Parathyroid adenoma (tissue), 2 donors: ENCODE measurements at regions not wholly inside any gene's neighbourhood (a gene's known extent, or its start where the extent isn't known, plus 50 kb on each side); places are given as distances from the start of the nearest gene placed in this dataset.

Experiments used
- H2AFZ ChIP-seq: fragments of 300-600 bp; sonication (generic); one replicate; pipeline ENCODE4 v1.7.0; 2017; ENCODE audit warnings: antibody characterized with exemption, mild to moderate bottlenecking
- H3K27ac ChIP-seq: fragments of 300-600 bp; sonication (generic); one replicate; pipeline ENCODE4 v1.7.0; 2017
- H3K27me3 ChIP-seq: fragments of 300-600 bp; sonication (generic); one replicate; pipeline ENCODE4 v1.7.0; 2017; ENCODE audit warnings: low read length; ENCODE audit not compliant: control insufficient read depth, insufficient read depth
- H3K36me3 ChIP-seq: fragments of 300-600 bp; sonication (generic); one replicate; pipeline ENCODE4 v1.7.0; 2017; ENCODE audit warnings: low read length; ENCODE audit not compliant: control insufficient read depth, insufficient read depth
- H3K4me1 ChIP-seq: fragments of 300-600 bp; sonication (generic); one replicate; pipeline ENCODE4 v1.7.0; 2017; ENCODE audit warnings: control low read depth
- H3K4me2 ChIP-seq: fragments of 300-600 bp; sonication (generic); one replicate; pipeline ENCODE4 v1.7.0; 2017; ENCODE audit warnings: low read length
- H3K4me3 ChIP-seq: fragments of 300-600 bp; sonication (generic); one replicate; pipeline ENCODE4 v1.7.0; 2017; ENCODE audit warnings: low read depth, low read length
- H3K79me2 ChIP-seq: fragments of 300-600 bp; sonication (generic); one replicate; pipeline ENCODE4 v1.7.0; 2017; ENCODE audit warnings: control low read depth
- H3K9ac ChIP-seq: fragments of 300-600 bp; sonication (generic); one replicate; pipeline ENCODE4 v1.7.0; 2017; ENCODE audit warnings: mild to moderate bottlenecking
- H3K9me3 ChIP-seq: fragments of 300-600 bp; sonication (generic); one replicate; pipeline ENCODE4 v1.7.0; 2017; ENCODE audit warnings: low read length; ENCODE audit not compliant: control insufficient read depth
- TF ChIP-seq, protein P1 (sequence below): fragments of 300-600 bp; sonication (generic); IDR thresholded peaks from one replicate; pipeline ENCODE4 v1.7.0; 2017; ENCODE audit warnings: antibody characterized with exemption, mild to moderate bottlenecking
- donor health status: primary hyperparathyroidism.

DNA sequence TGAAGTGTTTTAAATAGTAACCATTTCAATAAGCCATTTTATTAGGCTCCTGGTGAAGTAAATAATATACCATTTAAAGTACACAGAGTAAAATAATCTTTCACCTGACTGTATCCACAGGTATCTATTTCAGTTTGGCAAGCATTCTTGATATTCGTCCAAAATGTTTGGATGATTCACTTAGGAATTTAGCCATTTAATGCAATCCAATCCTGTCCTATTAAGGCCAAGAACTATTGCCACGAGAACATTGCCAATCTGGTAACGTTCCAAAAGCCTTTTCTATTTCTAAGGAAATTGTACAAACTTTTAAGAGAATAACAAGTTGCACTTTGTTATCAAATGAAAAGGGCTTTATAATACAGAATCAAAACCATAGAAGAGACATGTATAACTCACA lies 209.8 kb upstream of the THRB start:
- Histone ChIP-seq H3K4me2 (no peak overlapping the region), H3K4me3 (no peak overlapping the region), H3K9ac (no peak overlapping the region), H3K79me2 (no peaks in the 10 kb centered on the region), H3K4me1 (no peaks in the 10 kb centered on the region), H3K27me3 (no peaks in the 10 kb centered on the region), H3K27ac (no peak overlapping the region), H3K9me3 (no peaks in the 10 kb centered on the region), H3K36me3 (no peaks in the 10 kb centered on the region), H2AFZ (no peak overlapping the region)
- TF ChIP-seq, protein P1, sequence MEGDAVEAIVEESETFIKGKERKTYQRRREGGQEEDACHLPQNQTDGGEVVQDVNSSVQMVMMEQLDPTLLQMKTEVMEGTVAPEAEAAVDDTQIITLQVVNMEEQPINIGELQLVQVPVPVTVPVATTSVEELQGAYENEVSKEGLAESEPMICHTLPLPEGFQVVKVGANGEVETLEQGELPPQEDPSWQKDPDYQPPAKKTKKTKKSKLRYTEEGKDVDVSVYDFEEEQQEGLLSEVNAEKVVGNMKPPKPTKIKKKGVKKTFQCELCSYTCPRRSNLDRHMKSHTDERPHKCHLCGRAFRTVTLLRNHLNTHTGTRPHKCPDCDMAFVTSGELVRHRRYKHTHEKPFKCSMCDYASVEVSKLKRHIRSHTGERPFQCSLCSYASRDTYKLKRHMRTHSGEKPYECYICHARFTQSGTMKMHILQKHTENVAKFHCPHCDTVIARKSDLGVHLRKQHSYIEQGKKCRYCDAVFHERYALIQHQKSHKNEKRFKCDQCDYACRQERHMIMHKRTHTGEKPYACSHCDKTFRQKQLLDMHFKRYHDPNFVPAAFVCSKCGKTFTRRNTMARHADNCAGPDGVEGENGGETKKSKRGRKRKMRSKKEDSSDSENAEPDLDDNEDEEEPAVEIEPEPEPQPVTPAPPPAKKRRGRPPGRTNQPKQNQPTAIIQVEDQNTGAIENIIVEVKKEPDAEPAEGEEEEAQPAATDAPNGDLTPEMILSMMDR: no peak

DNA sequence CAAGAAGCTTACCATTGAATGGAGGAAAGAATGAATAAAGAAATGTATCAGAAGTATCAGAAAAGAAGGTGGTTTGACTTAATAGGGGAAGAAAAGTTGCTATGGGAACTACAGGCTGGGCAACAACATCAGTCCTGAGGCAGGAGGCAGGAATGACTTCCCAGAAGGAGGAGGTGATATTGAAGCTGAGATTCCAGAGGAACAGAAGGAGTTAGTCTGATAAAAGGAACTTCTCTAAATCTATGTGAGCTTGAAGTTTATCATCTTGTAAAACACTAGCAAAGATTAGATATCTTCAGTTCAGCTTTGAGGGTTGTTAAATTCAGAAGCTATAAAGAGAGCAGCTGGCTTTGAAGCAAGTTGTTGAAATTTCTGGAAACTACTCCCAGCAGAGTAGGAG lies 213.3 kb upstream of the THRB start:
- Histone ChIP-seq H3K9me3 (no peaks in the 10 kb centered on the region), H3K79me2 (no peaks in the 10 kb centered on the region), H3K4me3 (no peak overlapping the region), H2AFZ (no peak overlapping the region), H3K36me3 (no peaks in the 10 kb centered on the region), H3K4me1 (no peaks in the 10 kb centered on the region), H3K4me2 (no peak overlapping the region), H3K9ac (no peak overlapping the region), H3K27ac (no peak overlapping the region), H3K27me3 (no peaks in the 10 kb centered on the region)
- TF ChIP-seq, protein P1: no peak

DNA sequence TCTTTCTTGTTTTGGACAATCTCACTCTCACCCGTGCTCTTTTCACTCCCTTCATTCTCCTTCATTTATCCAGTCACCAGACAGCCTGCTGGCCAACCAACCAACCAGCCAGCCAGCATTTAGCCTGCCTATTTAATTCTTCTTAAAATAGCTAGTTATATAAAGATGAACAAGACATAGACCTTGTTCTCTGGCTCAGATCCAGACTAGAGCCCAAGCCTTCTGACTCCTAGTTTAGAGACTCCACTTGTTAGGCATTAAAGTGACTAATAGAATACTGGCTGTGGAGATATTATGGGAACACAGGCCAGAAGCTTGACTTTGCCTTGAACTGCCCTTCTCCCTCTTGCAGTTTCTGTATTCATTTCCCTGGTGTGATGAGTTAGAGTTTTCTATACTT lies 215.3 kb upstream of the THRB start:
- no peak overlapping the region for H2AFZ ChIP-seq
- H3K4me1 ChIP-seq: no peaks in the 10 kb centered on the region
- no peak overlapping the region for H3K9ac ChIP-seq
- H3K27ac ChIP-seq: no peak overlapping the region
- no peak overlapping the region for H3K4me2 ChIP-seq
- TF ChIP-seq, protein P1: no peak
- no peaks in the 10 kb centered on the region for H3K36me3 ChIP-seq
- H3K4me3 ChIP-seq: no peak overlapping the region
- H3K27me3 ChIP-seq: no peaks in the 10 kb centered on the region
- no peaks in the 10 kb centered on the region for H3K79me2 ChIP-seq
- H3K9me3 ChIP-seq: no peaks in the 10 kb centered on the region

DNA sequence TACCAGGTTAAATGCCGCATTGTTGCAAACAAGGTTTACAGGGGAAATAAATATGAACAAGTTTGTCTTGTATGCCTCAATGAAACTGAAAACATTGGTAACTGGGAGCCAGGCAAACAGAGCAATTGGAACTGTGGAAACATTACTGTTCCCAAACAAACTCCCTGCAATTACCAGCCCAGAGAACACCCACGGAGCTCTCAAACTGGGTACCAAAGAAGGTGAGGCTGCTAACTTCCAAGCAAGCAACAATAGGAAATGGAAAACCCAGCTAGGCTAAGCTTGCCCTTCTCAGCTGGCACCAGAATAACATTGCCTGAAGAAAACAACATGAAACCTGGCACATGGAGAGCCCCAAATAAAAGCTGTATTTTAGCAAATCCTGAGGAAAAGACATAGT lies 218.9 kb upstream of the THRB start:
- Histone ChIP-seq H2AFZ (no peak overlapping the region), H3K4me1 (no peaks in the 10 kb centered on the region), H3K9ac (no peak overlapping the region), H3K79me2 (no peaks in the 10 kb centered on the region), H3K27me3 (no peaks in the 10 kb centered on the region), H3K27ac (no peak overlapping the region), H3K9me3 (no peaks in the 10 kb centered on the region), H3K4me2 (no peak overlapping the region), H3K4me3 (no peak overlapping the region), H3K36me3 (no peaks in the 10 kb centered on the region)
- TF ChIP-seq, protein P1: no peak

DNA sequence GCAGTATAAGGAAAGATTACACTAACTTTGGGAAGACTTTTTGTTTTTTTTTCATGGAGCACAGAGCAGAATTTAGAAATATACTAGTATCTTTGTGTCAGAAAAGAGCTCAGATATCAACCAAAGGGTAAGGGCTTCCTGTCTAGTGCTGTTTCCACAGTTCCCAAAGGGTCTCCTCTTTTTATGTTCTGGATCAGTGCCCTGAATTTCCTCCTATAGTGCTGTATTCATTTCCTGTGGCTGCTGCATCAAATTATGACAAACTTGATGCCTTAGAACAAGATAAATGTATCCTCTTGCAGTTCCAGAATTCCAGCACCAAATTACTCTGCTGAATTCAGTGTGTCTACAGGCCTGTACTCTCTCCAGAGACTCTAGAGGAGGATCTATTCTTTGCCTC lies 219.8 kb upstream of the THRB start:
- Histone ChIP-seq H3K79me2 (no peaks in the 10 kb centered on the region), H3K4me2 (no peak overlapping the region), H3K27me3 (no peaks in the 10 kb centered on the region), H2AFZ (no peak overlapping the region), H3K36me3 (no peaks in the 10 kb centered on the region), H3K9ac (no peak overlapping the region), H3K27ac (no peak overlapping the region), H3K9me3 (no peaks in the 10 kb centered on the region), H3K4me3 (no peak overlapping the region), H3K4me1 (no peaks in the 10 kb centered on the region)
- TF ChIP-seq, protein P1: no peak
